ENCODE measurements at regions not wholly inside any gene's neighbourhood (a gene's known extent, or its start where the extent isn't known, plus 50 kb on each side); places are given as distances from the start of the nearest gene placed in this dataset.

GRCh38 chr2:194320520-194320919, 1336.5 kb upstream of the SLC39A10 start:
- H3K4me3 ChIP-seq: no peak overlapping the region
- H3K27ac ChIP-seq: no peak overlapping the region
- 60 to 79% (median 67%) methylated on average over 2 of the region's 2 CpGs for WGBS, 5 donors
- no peak for DNase-seq
- no peaks in the 10 kb centered on the region for H3K4me1 ChIP-seq
- no peaks in the 10 kb centered on the region for H3K27me3 ChIP-seq (replicated peaks in 1 of 7)
- H3K36me3 ChIP-seq: no peaks in the 10 kb centered on the region
- H3K9me3 ChIP-seq: no peaks in the 10 kb centered on the region
- TF ChIP-seq POLR2A (IDR thresholded peaks at IDR 0.05) (no peak), CTCF (IDR thresholded peaks at IDR 0.05 in 8 of 11, conservative IDR thresholded peaks at IDR 0.05 in 3 of 11) (no peak), POLR2AphosphoS5 (IDR thresholded peaks at IDR 0.05) (no peak)
- intact Hi-C loops (cut with DNase I; ENCODE audit: low total_unique reads): no loop called here

GRCh38 chr2:194319222-194319992, 1337.6 kb upstream of the SLC39A10 start:
- H3K4me3 ChIP-seq: no peak overlapping the region
- no peaks in the 10 kb centered on the region for H3K36me3 ChIP-seq
- intact Hi-C loops (cut with DNase I; ENCODE audit: low total_unique reads): no loop called here
- H3K4me1 ChIP-seq: no peaks in the 10 kb centered on the region
- no peak for TF ChIP-seq POLR2A (IDR thresholded peaks at IDR 0.05)
- TF ChIP-seq POLR2AphosphoS5 (IDR thresholded peaks at IDR 0.05): no peak
- no peak for TF ChIP-seq CTCF (IDR thresholded peaks at IDR 0.05 in 8 of 11, conservative IDR thresholded peaks at IDR 0.05 in 3 of 11)
- H3K9me3 ChIP-seq: no peaks in the 10 kb centered on the region
- no peak for DNase-seq
- no peak overlapping the region for H3K27ac ChIP-seq
- no peaks in the 10 kb centered on the region for H3K27me3 ChIP-seq (replicated peaks in 1 of 7)
- 77 to 93% (median 83%) methylated on average over 4 of the region's 4 CpGs for WGBS, 5 donors

GRCh38 chr2:194314042-194314441, 1343.0 kb upstream of the SLC39A10 start:
- Histone ChIP-seq H3K27me3 (replicated peaks in 1 of 7) (no peaks in the 10 kb centered on the region), H3K4me3 (no peak overlapping the region), H3K36me3 (no peaks in the 10 kb centered on the region), H3K9me3 (no peaks in the 10 kb centered on the region), H3K4me1 (no peaks in the 10 kb centered on the region), H3K27ac (no peak overlapping the region)
- TF ChIP-seq POLR2A (IDR thresholded peaks at IDR 0.05): no peak
- no peak for TF ChIP-seq CTCF (IDR thresholded peaks at IDR 0.05 in 8 of 11, conservative IDR thresholded peaks at IDR 0.05 in 3 of 11)
- TF ChIP-seq POLR2AphosphoS5 (IDR thresholded peaks at IDR 0.05): no peak
- intact Hi-C loops (cut with DNase I; ENCODE audit: low total_unique reads): no loop called here
- DNase-seq: no peak
- WGBS, 5 donors: 85 to 93% (median 91%) methylated on average over 3 of the region's 3 CpGs

- H3K27ac ChIP-seq: no peak overlapping the region
- no peak for TF ChIP-seq POLR2A (IDR thresholded peaks at IDR 0.05)
- TF ChIP-seq POLR2AphosphoS5 (IDR thresholded peaks at IDR 0.05): no peak
- no peak for TF ChIP-seq CTCF (IDR thresholded peaks at IDR 0.05 in 8 of 11, conservative IDR thresholded peaks at IDR 0.05 in 3 of 11)
- no peak for DNase-seq
- H3K9me3 ChIP-seq: no peaks in the 10 kb centered on the region
- no peaks in the 10 kb centered on the region for H3K4me1 ChIP-seq
- no peaks in the 10 kb centered on the region for H3K27me3 ChIP-seq (replicated peaks in 1 of 7)
- H3K4me3 ChIP-seq: no peak overlapping the region
- intact Hi-C loops (cut with DNase I; ENCODE audit: low total_unique reads): no loop called here
- no peaks in the 10 kb centered on the region for H3K36me3 ChIP-seq
Observed at GRCh38 chr2:194304191-194304590, 1352.8 kb upstream of the SLC39A10 start.

Data from spleen (tissue), 11 donors.